ENCODE measurements at regions not wholly inside any gene's neighbourhood (a gene's known extent, or its start where the extent isn't known, plus 50 kb on each side); places are given as distances from the start of the nearest gene placed in this dataset.
"Not testable (repeated sequence)": the region's sequence is repeated elsewhere in the genome, so short reads cannot be mapped to it uniquely, and the experiment has no call there.

GRCh38 chr6:74346936-74347535, 651.0 kb downstream of the CD109 start:
- no peaks in the 10 kb centered on the region for H3K9me3 ChIP-seq
- H3K27me3 ChIP-seq = no peaks in the 10 kb centered on the region
- TF ChIP-seq CTCF (IDR thresholded peaks at IDR 0.05) = no peak
- no peaks in the 10 kb centered on the region for H3K36me3 ChIP-seq
- H3K4me1 ChIP-seq (ENCODE audit: control insufficient read depth in 1 of 2, insufficient read depth in 1 of 2, low read depth in 1 of 2, low read length in 1 of 2) = no peaks in the 10 kb centered on the region
- no peak overlapping the region for H3K4me3 ChIP-seq (ENCODE audit: low read depth in 1 of 2, low read length in 1 of 2)
- H3K27ac ChIP-seq = no peak overlapping the region

GRCh38 chr6:74343804-74344203, 647.8 kb downstream of the CD109 start:
- Histone ChIP-seq H3K4me1 (ENCODE audit: control insufficient read depth in 1 of 2, insufficient read depth in 1 of 2, low read depth in 1 of 2, low read length in 1 of 2) (no peaks in the 10 kb centered on the region), H3K27ac (no peak overlapping the region), H3K9me3 (no peaks in the 10 kb centered on the region), H3K27me3 (no peaks in the 10 kb centered on the region), H3K36me3 (no peaks in the 10 kb centered on the region), H3K4me3 (ENCODE audit: low read depth in 1 of 2, low read length in 1 of 2) (no peak overlapping the region)
- no peak for TF ChIP-seq CTCF (IDR thresholded peaks at IDR 0.05)

- H3K9me3 ChIP-seq; H3K4me1 ChIP-seq (ENCODE audit: control insufficient read depth in 1 of 2, insufficient read depth in 1 of 2, low read depth in 1 of 2, low read length in 1 of 2); H3K27ac ChIP-seq; H3K36me3 ChIP-seq; H3K4me3 ChIP-seq (ENCODE audit: low read depth in 1 of 2, low read length in 1 of 2); H3K27me3 ChIP-seq: not testable (repeated sequence)
These were observed 647.3 kb downstream of the CD109 start for GRCh38 chr6:74343321-74343720.

GRCh38 chr6:74334722-74335121, 638.7 kb downstream of the CD109 start:
- TF ChIP-seq CTCF (IDR thresholded peaks at IDR 0.05) = no peak
- H3K9me3 ChIP-seq = no peaks in the 10 kb centered on the region
- H3K4me3 ChIP-seq (ENCODE audit: low read depth in 1 of 2, low read length in 1 of 2) = no peak overlapping the region
- H3K27me3 ChIP-seq = no peaks in the 10 kb centered on the region
- H3K4me1 ChIP-seq (ENCODE audit: control insufficient read depth in 1 of 2, insufficient read depth in 1 of 2, low read depth in 1 of 2, low read length in 1 of 2) = no peaks in the 10 kb centered on the region
- H3K36me3 ChIP-seq = no peaks in the 10 kb centered on the region
- no peak overlapping the region for H3K27ac ChIP-seq

- no peak for TF ChIP-seq CTCF (IDR thresholded peaks at IDR 0.05)
- Histone ChIP-seq H3K27me3 (no peaks in the 10 kb centered on the region), H3K9me3 (no peaks in the 10 kb centered on the region), H3K4me1 (ENCODE audit: control insufficient read depth in 1 of 2, insufficient read depth in 1 of 2, low read depth in 1 of 2, low read length in 1 of 2) (no peaks in the 10 kb centered on the region), H3K36me3 (no peaks in the 10 kb centered on the region), H3K4me3 (ENCODE audit: low read depth in 1 of 2, low read length in 1 of 2) (no peak overlapping the region), H3K27ac (no peak overlapping the region)
These were observed 637.4 kb downstream of the CD109 start for GRCh38 chr6:74333406-74333805.

GRCh38 chr6:74320715-74321114, 624.7 kb downstream of the CD109 start:
- TF ChIP-seq CTCF (IDR thresholded peaks at IDR 0.05) = no peak
- no peaks in the 10 kb centered on the region for H3K9me3 ChIP-seq
- H3K4me3 ChIP-seq (ENCODE audit: low read depth in 1 of 2, low read length in 1 of 2) = no peak overlapping the region
- no peaks in the 10 kb centered on the region for H3K36me3 ChIP-seq
- H3K27me3 ChIP-seq = no peaks in the 10 kb centered on the region
- H3K27ac ChIP-seq = no peak overlapping the region
- no peaks in the 10 kb centered on the region for H3K4me1 ChIP-seq (ENCODE audit: control insufficient read depth in 1 of 2, insufficient read depth in 1 of 2, low read depth in 1 of 2, low read length in 1 of 2)
